Muscle layer of colon (tissue), 2 donors: ENCODE measurements at regions not wholly inside any gene's neighbourhood (a gene's known extent, or its start where the extent isn't known, plus 50 kb on each side); places are given as distances from the start of the nearest gene placed in this dataset.

Experiments
- H3K27ac ChIP-seq: one replicate; pipeline ENCODE4 v1.7.0; 2013; ENCODE audit warnings: low read depth, mild to moderate bottlenecking, low read length, moderate library complexity
- H3K27me3 ChIP-seq, 2 donors: one replicate each; pipeline ENCODE4 v1.7.0; 2013; ENCODE audit warnings: low read length in 2 of 2, mild to moderate bottlenecking in 2 of 2; ENCODE audit not compliant: insufficient read depth in 2 of 2, control insufficient read depth in 1 of 2
- H3K36me3 ChIP-seq: one replicate; pipeline ENCODE4 v1.7.0; 2013; ENCODE audit warnings: mild to moderate bottlenecking, low read length; ENCODE audit not compliant: insufficient read depth
- H3K4me1 ChIP-seq: one replicate; pipeline ENCODE4 v1.7.0; 2013; ENCODE audit warnings: mild to moderate bottlenecking, low read length; ENCODE audit not compliant: insufficient read depth
- H3K4me3 ChIP-seq, 2 donors: one replicate each; pipeline ENCODE4 v1.7.0; 2013; ENCODE audit warnings: low read length in 2 of 2, low read depth in 1 of 2, mild to moderate bottlenecking in 1 of 2, moderate library complexity in 1 of 2
- H3K9ac ChIP-seq: one replicate; pipeline ENCODE4 v1.7.0; 2013; ENCODE audit warnings: low read length
- H3K9me3 ChIP-seq: one replicate; pipeline ENCODE4 v1.7.0; 2013; ENCODE audit warnings: mild to moderate bottlenecking, low read length
- donor health status: abdominal sarcoma.
- donor health status: Adenocarcinoma of cecum.

DNA sequence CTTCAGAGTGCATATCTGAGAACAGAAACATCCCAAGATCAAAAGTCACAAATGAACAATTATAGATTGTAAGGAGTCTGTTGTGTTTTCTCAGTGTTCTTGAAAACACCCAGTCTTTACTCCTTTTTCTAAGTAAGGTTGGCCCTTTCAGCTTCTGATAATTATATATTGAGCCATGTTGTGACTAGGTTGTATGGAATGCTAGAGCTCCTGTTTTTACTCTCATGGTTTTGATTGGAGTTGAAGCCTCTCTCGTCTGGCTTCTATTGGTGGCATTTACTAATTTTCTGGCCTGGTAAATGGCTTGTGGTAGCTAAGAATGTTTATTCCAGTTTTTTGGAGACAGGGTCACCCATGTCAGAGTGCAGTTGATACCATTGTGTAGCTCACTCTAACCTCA lies 84.7 kb downstream of the NDUFS5 start:
- peaks cover 71% of the 10 kb centered on the region for H3K4me1 ChIP-seq
- H3K9me3 ChIP-seq: no peaks in the 10 kb centered on the region
- peak overlapping the region; percentile 91 for H3K27ac ChIP-seq

DNA sequence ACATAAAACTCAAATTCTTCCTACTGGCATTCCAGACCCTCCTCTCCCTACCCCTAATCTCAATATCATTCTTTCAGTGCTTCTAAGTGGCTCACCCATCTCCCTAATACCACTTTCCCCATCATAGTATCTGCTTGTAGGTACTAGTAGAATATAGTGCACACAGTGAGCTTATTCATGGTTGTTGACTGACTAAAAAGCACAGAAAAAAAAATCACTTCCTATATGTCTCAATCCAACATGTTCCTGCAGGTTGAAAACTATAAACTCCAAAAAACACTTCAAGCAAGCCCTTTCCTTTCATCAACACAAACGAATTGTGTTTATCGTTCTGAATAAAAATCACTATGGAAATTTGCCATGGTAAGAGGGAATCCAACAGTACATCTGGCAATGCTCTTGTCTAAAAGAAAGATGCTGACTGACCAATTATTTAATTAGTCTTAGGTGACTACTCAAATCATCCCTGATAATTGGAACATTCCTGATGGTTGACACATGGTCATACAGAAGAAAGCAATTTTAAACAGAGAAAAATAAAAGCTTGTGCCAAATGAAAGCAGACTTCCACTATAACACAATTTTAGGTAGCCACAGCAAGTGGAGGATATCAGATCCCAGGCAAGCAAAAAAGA lies 87.1 kb downstream of the NDUFS5 start:
- peaks cover 77% of the 10 kb centered on the region for H3K4me1 ChIP-seq
- H3K9ac ChIP-seq: no peak overlapping the region
- no peak overlapping the region for H3K27ac ChIP-seq

More for the DNA sequence above, 84.7 kb downstream of the NDUFS5 start:
- H3K9ac ChIP-seq: no peak overlapping the region
- H3K27me3 ChIP-seq: no peaks in the 10 kb centered on the region
- no peaks in the 10 kb centered on the region for H3K36me3 ChIP-seq
- no peak overlapping the region for H3K4me3 ChIP-seq

DNA sequence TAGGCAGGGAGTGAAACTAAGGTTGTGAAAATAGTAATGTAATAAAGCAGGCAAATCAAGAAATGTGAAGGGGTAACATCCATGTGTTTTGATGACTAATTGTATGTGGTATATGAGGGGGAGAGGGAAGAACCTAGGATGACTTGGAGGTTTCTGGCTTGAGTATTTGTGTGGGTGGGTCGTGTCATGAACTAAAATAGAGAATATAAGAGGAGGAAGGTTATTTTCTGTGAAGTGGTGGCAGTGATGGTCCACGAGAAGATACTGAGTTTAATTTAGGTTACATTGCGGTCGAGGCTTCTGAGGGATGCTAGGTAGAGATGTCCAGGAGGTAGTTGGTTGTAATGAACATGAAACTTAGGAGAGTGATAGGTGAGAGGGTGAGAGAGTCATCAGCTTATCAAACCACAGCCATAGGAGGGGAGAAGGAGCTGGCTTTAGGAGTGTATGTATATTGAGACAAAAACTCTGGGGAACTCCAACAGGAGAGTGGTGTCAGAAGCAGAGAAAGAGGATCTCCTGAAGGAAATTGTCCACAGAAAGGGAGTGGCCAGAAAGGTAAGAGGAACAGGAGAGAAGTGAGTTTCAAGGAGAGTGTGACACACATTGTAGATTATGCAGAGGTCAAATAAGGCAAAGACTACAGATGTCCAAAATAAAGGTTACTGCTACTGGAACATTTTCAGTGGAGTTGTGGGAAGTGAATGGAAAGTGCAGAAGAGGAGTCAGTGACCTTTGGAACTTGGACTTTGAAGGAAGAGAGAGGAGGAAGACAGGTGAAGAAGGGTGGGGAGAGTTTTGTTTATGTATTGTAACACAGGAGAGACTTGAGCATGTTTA lies 89.0 kb upstream of the MACF1 start:
- Histone ChIP-seq H3K4me3 (no peak overlapping the region), H3K4me1 (peaks cover 63% of the 10 kb centered on the region), H3K9me3 (no peaks in the 10 kb centered on the region), H3K36me3 (no peaks in the 10 kb centered on the region), H3K9ac (no peak overlapping the region), H3K27me3 (no peaks in the 10 kb centered on the region), H3K27ac (no peak overlapping the region)

More for the DNA sequence above, 87.1 kb downstream of the NDUFS5 start:
- Histone ChIP-seq H3K27me3 (no peaks in the 10 kb centered on the region), H3K4me3 (no peak overlapping the region), H3K36me3 (no peaks in the 10 kb centered on the region), H3K9me3 (no peaks in the 10 kb centered on the region)

DNA sequence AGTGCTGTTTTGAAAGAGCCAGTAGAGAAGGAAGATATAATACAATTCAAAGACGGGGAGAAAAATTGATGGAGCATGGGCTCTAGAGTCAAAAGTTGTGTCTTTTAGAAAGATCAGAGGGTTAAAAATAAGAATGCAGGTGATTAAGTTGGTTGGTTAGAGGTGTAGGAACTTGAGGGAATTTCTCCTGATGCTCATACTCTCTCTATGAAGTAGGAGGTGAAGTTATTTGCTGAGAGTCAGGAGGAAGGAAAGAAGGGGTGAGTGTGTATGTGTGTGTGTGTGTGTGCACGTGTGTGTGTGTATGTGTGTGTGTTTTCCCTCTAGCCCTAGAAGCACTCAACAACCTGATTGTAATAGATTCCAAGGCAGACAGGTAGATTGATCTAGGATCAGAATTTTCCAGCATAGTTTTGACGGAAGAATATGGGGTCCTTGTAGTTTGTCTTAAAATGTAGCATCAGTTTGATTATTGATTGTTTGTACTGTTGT lies 88.3 kb upstream of the MACF1 start:
- H3K4me3 ChIP-seq: no peak overlapping the region
- no peak overlapping the region for H3K9ac ChIP-seq
- H3K9me3 ChIP-seq: no peaks in the 10 kb centered on the region
- H3K36me3 ChIP-seq: no peaks in the 10 kb centered on the region
- H3K27me3 ChIP-seq: no peaks in the 10 kb centered on the region
- H3K27ac ChIP-seq: no peak overlapping the region
- peaks cover 57% of the 10 kb centered on the region for H3K4me1 ChIP-seq

DNA sequence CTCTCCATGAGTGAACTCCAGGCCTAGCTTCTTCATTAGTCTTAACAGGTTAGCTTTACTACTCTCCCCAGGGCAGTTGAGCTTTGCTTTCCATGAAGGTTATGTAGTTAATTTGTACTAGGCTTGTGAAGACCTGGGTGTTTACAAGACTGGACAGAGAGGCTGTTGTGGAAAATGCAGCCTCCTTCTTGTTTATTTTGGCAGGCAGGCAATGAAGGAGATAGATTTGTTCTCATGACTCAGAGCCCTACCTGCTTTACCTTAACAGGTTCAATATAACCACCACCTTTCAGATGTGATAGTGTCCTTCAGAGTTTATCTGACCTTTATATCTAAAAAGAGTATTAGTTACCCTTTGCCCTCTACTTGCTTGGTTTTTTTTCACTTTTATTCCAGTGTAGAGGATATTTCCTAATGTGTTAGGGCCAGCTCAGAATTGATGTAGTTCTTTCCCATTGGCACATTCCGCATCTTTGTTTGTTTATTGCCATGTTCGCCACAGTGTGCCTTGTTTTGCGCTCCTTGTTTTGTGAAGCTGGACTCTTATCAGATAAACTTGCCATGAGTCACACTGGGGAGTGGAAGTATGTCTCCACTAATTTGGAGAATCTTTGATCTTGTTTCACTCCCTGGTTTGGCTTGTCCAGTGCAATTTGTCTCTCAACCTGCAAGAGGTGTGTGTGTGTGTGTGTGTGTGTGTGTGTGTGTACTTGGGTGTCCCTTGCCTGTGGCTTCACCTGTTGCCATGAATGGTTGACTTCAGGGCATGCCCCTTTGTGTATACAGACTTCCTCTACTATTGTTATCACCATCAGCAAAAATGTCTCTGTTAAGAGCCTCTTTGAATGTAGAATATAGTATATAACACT lies 87.4 kb upstream of the MACF1 start:
- H3K36me3 ChIP-seq: no peaks in the 10 kb centered on the region
- no peak overlapping the region for H3K9ac ChIP-seq
- H3K4me1 ChIP-seq: peaks cover 57% of the 10 kb centered on the region
- no peak overlapping the region for H3K4me3 ChIP-seq
- no peaks in the 10 kb centered on the region for H3K9me3 ChIP-seq
- no peaks in the 10 kb centered on the region for H3K27me3 ChIP-seq
- no peak overlapping the region for H3K27ac ChIP-seq

DNA sequence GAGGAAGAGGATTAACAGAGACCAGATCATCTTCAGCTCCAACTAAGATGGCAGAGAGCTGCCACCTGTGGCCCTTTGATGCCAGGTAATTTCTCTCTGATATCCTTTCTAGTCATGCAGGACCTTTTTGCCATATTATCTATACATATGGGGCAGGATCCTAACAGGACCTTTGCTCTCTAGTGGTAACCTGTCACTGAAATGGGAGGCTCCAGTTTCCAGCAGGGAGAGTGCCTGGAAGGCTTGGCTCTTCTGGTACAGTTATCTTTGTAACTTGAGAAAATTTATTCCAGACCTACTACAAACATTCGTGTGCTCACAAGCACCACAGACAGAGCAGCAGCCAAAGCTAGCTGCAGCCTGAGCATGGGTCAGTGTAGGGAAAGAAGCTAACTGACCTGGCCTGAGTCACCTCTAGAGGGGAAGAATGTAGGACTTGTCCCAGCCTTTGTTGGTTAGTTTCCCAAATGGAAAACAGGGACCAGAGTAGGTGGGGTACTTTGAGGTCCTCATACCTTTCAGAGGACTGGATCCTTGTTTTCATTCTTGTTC lies 86.5 kb upstream of the MACF1 start:
- H3K27ac ChIP-seq: no peak overlapping the region
- H3K9ac ChIP-seq: no peak overlapping the region
- H3K27me3 ChIP-seq: no peaks in the 10 kb centered on the region
- H3K36me3 ChIP-seq: peaks cover 4% of the 10 kb centered on the region
- no peak overlapping the region for H3K4me3 ChIP-seq
- peaks cover 51% of the 10 kb centered on the region for H3K4me1 ChIP-seq
- no peaks in the 10 kb centered on the region for H3K9me3 ChIP-seq

DNA sequence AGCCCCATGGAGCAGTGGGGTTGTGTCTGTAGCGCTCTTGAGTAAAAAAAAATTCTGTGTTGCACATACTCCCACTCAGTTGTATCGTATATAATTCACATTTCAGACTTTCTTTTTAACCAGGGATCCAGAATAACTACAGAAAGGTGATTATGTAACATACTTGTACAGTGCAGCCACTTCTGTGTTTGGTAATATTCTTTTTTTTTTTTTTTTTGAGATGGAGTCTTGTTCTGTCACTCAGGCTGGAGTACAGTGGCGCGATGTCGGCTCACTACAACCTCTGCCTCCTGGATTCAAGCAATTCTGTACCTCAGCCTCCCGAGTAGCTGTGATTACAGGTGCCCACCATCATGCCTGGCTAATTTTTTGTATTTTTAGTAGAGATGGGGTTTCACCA lies 82.4 kb upstream of the MACF1 start:
- peaks cover 4% of the 10 kb centered on the region for H3K36me3 ChIP-seq
- no peaks in the 10 kb centered on the region for H3K27me3 ChIP-seq
- no peak overlapping the region for H3K9ac ChIP-seq
- no peak overlapping the region for H3K27ac ChIP-seq
- peaks cover 19% of the 10 kb centered on the region for H3K4me1 ChIP-seq
- no peak overlapping the region for H3K4me3 ChIP-seq
- H3K9me3 ChIP-seq: no peaks in the 10 kb centered on the region

DNA sequence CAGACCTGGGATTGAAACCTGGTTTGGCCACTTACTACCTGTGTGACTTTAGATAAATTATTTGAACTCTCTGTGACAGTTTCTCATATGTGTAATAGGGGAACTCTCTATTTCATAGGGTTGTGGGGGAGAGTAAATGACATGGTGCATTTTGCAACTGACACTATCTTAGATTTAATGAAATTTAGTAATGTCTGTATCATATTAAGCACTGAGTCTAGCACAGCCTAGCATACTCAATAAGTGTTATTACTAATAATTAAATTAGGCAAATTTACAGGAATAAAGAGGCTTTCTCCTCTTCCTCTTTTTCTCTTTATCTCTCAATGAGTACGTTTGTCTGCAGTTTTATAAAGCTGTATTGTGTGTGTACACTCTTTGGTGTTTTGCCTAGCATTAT lies 80.2 kb upstream of the MACF1 start:
- Histone ChIP-seq H3K36me3 (peaks cover 4% of the 10 kb centered on the region), H3K4me3 (no peak overlapping the region), H3K4me1 (peaks cover 18% of the 10 kb centered on the region), H3K27me3 (no peaks in the 10 kb centered on the region), H3K27ac (no peak overlapping the region), H3K9me3 (no peaks in the 10 kb centered on the region), H3K9ac (no peak overlapping the region)

DNA sequence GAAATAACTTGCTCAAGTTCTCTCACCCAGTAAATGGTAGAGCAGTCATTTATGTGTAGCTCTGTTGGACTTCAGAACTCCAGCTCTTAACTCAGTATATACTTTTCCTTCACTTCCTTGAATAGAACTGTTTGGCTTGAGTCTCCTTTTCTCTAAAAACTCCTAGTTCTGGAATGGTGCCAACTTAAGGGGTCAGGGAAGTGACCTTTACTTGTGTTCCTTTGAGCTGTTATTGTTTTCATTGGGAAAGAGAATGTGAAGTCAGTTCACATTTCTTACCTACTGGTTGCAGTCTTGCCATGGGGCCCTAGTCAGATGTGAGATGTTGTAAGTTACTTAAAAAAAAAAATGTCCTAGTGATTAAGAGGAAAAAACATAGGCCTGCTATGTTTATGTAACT lies 77.0 kb upstream of the MACF1 start:
- Histone ChIP-seq H3K9me3 (no peaks in the 10 kb centered on the region), H3K4me3 (no peak overlapping the region), H3K27ac (no peak overlapping the region), H3K9ac (no peak overlapping the region), H3K27me3 (no peaks in the 10 kb centered on the region), H3K36me3 (peaks cover 4% of the 10 kb centered on the region), H3K4me1 (peaks cover 42% of the 10 kb centered on the region)

DNA sequence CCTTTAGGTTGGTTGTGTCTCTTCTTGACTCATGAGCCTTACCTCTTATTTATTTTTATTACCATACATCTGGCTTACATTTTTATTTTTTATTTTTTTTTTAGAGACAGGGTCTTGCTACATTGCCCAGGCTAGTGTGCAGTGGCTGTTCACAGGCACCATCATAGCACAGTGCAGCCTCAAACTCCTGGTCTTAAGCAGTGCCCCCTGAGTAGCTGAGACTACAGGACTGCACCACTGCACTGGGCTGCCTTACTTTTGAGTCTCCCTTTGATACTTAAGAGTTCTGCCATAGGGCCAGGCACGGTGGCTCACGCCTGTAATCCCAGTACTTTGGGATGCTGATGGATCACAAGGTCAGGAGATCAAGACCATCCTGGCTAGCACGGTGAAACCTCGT lies 76.4 kb upstream of the MACF1 start:
- Histone ChIP-seq H3K36me3 (no peaks in the 10 kb centered on the region), H3K4me3 (no peak overlapping the region), H3K27me3 (no peaks in the 10 kb centered on the region), H3K9ac (no peak overlapping the region), H3K9me3 (no peaks in the 10 kb centered on the region), H3K27ac (no peak overlapping the region), H3K4me1 (peaks cover 48% of the 10 kb centered on the region)

DNA sequence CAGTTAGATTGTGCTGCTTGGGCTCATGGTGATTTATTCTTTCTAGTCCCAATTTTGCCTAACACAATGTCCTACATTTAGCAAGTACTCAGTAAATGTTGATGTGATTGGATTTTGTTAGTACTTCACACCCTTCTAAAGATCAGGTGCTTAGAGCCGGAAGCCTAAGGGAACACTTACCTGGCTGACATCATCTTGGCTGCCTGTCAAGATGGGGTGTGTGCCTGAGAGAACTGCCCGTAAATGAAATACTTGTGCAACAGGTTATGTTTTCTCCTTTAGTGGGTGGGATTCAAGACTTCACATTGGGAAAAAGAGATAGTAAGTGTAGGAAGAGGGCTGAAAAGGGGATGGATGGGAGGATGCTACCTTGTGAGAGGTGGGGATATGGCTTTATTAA lies 75.5 kb upstream of the MACF1 start:
- Histone ChIP-seq H3K9me3 (no peaks in the 10 kb centered on the region), H3K27ac (peak overlapping the region; percentile 62), H3K36me3 (no peaks in the 10 kb centered on the region), H3K4me3 (no peak overlapping the region), H3K4me1 (peaks cover 50% of the 10 kb centered on the region), H3K27me3 (no peaks in the 10 kb centered on the region), H3K9ac (no peak overlapping the region)
